GM23248 (cell line): ENCODE measurements at regions not wholly inside any gene's neighbourhood (a gene's known extent, or its start where the extent isn't known, plus 50 kb on each side); places are given as distances from the start of the nearest gene placed in this dataset.

Experiments used
- DNase-seq: peaks from one replicate; pipeline ENCODE4 v3.0.0-alpha.2; 2015
- H2AFZ ChIP-seq: fragments of 200-600 bp; sonication (generic); 2 replicates; pipeline ENCODE4 v1.6.1; 2016; ENCODE audit warnings: antibody characterized with exemption
- H3F3A ChIP-seq: fragments of 200-600 bp; sonication (generic); 2 replicates; pipeline ENCODE4 v1.6.1; 2016; ENCODE audit warnings: mild to moderate bottlenecking, antibody characterized with exemption, mixed run types; ENCODE audit not compliant: insufficient read depth
- H3K27ac ChIP-seq: fragments of 200-600 bp; sonication (generic); 2 replicates; pipeline ENCODE4 v1.5.1; 2016; ENCODE audit warnings: mild to moderate bottlenecking
- H3K27me3 ChIP-seq: fragments of 200-600 bp; sonication (generic); replicated peaks from 2 replicates; pipeline ENCODE4 v1.6.1; 2016; ENCODE audit warnings: mild to moderate bottlenecking; ENCODE audit not compliant: insufficient read depth
- H3K36me3 ChIP-seq: fragments of 200-600 bp; sonication (generic); 2 replicates; pipeline ENCODE4 v1.6.1; 2016; ENCODE audit warnings: low read depth, mild to moderate bottlenecking
- H3K4me1 ChIP-seq: fragments of 200-600 bp; sonication (generic); 2 replicates; pipeline ENCODE4 v1.6.1; 2016; ENCODE audit warnings: mild to moderate bottlenecking; ENCODE audit not compliant: insufficient read depth
- H3K4me2 ChIP-seq: fragments of 200-600 bp; sonication (generic); one replicate; pipeline ENCODE4 v1.6.1; 2016; ENCODE audit warnings: mild to moderate bottlenecking; ENCODE audit not compliant: unreplicated experiment
- H3K4me3 ChIP-seq: fragments of 200-600 bp; sonication (generic); 2 replicates; pipeline ENCODE4 v1.5.1; 2016; ENCODE audit warnings: mild to moderate bottlenecking
- H3K79me2 ChIP-seq: fragments of 200-600 bp; sonication (generic); 2 replicates; pipeline ENCODE4 v1.6.1; 2016; ENCODE audit warnings: mild to moderate bottlenecking; ENCODE audit not compliant: insufficient read depth
- H3K9ac ChIP-seq: fragments of 200-600 bp; sonication (generic); 2 replicates; pipeline ENCODE4 v1.6.1; 2016; ENCODE audit warnings: mild to moderate bottlenecking
- H3K9me2 ChIP-seq: fragments of 200-600 bp; sonication (generic); 2 replicates; pipeline ENCODE4 v1.6.1; 2016; ENCODE audit warnings: mixed run types, mild to moderate bottlenecking, moderate library complexity; ENCODE audit not compliant: insufficient read depth
- H3K9me3 ChIP-seq: fragments of 200-600 bp; sonication (generic); one replicate; pipeline ENCODE4 v1.6.1; 2017; ENCODE audit warnings: low read depth
- H4K20me1 ChIP-seq: fragments of 200-600 bp; sonication (generic); 2 replicates; pipeline ENCODE4 v1.6.0; 2016; ENCODE audit not compliant: insufficient read depth
- EZH2 ChIP-seq: fragments of 200-600 bp; sonication (generic); IDR thresholded peaks from 2 replicates; pipeline ENCODE4 v1.6.1; 2018; ENCODE audit warnings: antibody characterized with exemption, mild to moderate bottlenecking; ENCODE audit not compliant: insufficient read depth, poor library complexity, severe bottlenecking
- EZH2phosphoT487 ChIP-seq: fragments of 200-600 bp; sonication (generic); IDR thresholded peaks from 2 replicates; pipeline ENCODE4 v1.6.1; 2018; ENCODE audit warnings: antibody characterized with exemption, moderate library complexity, mild to moderate bottlenecking, low read depth; ENCODE audit not compliant: insufficient read depth
- WGBS, 2 experiments: methylation state at CpG; one replicate each; pipeline ENCODE4 v1.1.6; 2015 to 2017; ENCODE audit warnings: low lambda C conversion rate in 2 of 2, low coverage in 1 of 2; ENCODE audit errors: missing lambda C conversion rate in 2 of 2; 5-methylcytosine and 5-hydroxymethylcytosine counted together
- in situ Hi-C: fragments of 300-500 bp; cut with MboI; formaldehyde crosslinking; loops from 2 replicates; pipeline ENCODE4 v1.15.0; 2020

DNA sequence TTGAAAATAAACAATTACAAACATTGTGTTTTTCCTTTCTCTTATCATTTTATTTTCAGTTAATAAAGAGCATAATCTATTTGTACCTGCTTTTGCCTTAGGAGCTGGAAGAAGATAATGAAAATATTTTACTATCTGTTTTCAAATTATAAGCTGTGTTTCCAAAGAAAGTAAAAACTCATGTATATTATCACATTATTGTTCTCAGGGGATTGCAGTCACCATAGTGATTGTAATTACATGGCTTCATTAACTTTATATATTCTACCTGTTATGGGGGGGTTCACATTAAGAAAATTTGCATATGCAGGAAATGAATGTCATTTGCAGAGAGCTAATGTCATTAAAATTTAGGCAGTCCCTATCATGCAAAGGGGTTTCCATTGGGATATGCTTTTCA is 542.3 kb downstream of the NXPH1 start:
- Histone ChIP-seq H3K9me3 (no peaks in the 10 kb centered on the region), H3K79me2 (no peaks in the 10 kb centered on the region)

DNA sequence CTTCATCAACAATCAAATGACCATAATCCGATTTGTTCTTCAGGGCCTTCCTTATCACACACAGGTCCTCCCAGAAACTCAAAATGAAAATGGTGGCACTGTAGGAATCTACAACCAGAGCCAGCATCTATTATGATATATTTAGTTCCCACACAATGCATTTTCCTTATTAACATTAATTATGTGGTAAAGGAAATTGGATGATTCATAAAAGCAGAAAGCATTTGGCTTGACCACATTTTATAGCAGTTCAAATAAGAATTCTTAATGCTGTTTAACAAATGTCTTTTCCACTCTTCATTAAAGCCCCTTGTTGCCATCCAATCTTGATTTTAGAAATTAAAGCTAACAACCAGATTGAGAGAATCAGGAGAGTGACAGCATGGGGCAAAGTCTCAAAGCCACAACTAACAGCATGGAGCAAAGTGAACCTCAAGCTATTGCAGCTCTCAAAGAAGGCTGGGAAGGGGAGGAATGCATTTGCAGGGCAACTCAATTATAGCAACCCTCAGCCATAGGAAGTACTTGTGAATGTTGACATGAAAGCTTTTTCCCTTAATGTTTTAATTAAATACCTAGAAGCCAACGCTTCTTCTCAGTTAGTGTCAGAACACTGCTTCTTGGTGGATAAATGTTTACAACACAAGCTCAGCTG is 549.1 kb downstream of the NXPH1 start:
- H3K4me2 ChIP-seq, result no peak overlapping the region
- H3K4me1 ChIP-seq, result no peaks in the 10 kb centered on the region
- 0 to 5% methylated on average over 2 of the region's 2 CpGs for WGBS, 2 experiments
- H4K20me1 ChIP-seq, result no peaks in the 10 kb centered on the region
- no peak overlapping the region for H3K27ac ChIP-seq
- H3K27me3 ChIP-seq, result no peaks in the 10 kb centered on the region
- H3F3A ChIP-seq, result no peaks in the 10 kb centered on the region
- in situ Hi-C loops, result no loop called here
- TF ChIP-seq EZH2phosphoT487 (no peak), EZH2 (no peak)
- no peak for DNase-seq
- no peaks in the 10 kb centered on the region for H3K79me2 ChIP-seq
- no peak overlapping the region for H3K4me3 ChIP-seq
- H2AFZ ChIP-seq, result no peak overlapping the region
- no peaks in the 10 kb centered on the region for H3K9me3 ChIP-seq
- no peaks in the 10 kb centered on the region for H3K9me2 ChIP-seq
- no peaks in the 10 kb centered on the region for H3K36me3 ChIP-seq
- H3K9ac ChIP-seq, result no peak overlapping the region

More for the DNA sequence above, 542.3 kb downstream of the NXPH1 start:
- no peak overlapping the region for H3K9ac ChIP-seq
- H3F3A ChIP-seq, result no peaks in the 10 kb centered on the region
- no peak overlapping the region for H3K4me2 ChIP-seq
- no peaks in the 10 kb centered on the region for H4K20me1 ChIP-seq
- in situ Hi-C loops, result no loop called here
- H3K4me1 ChIP-seq, result no peaks in the 10 kb centered on the region
- no peak for DNase-seq
- no peaks in the 10 kb centered on the region for H3K9me2 ChIP-seq
- H3K27ac ChIP-seq, result no peak overlapping the region
- H3K27me3 ChIP-seq, result no peaks in the 10 kb centered on the region
- TF ChIP-seq EZH2phosphoT487, result no peak
- TF ChIP-seq EZH2, result no peak
- H2AFZ ChIP-seq, result no peak overlapping the region
- no peaks in the 10 kb centered on the region for H3K36me3 ChIP-seq
- no peak overlapping the region for H3K4me3 ChIP-seq

DNA sequence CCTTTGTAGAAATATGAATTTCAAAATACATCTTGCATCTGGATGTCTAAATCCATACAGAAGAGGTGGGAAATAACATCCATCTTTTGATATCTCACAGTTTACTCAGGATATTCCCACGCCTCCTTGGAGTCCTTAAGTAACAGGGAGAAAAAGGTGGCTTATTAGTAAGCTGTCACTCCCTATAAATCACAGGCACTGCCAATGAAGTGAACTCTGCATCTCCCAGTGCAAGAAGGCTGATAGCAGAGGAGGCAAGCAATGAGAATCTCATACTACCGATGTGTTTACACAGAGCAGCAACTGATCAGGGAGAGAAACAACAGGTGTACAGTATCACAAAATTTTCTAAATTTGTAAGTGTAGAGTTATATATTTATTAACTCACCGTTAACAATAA is 551.8 kb downstream of the NXPH1 start:
- Histone ChIP-seq H4K20me1 (no peaks in the 10 kb centered on the region), H3K4me3 (no peak overlapping the region), H2AFZ (no peak overlapping the region), H3K4me1 (no peaks in the 10 kb centered on the region), H3K9me3 (no peaks in the 10 kb centered on the region), H3F3A (no peaks in the 10 kb centered on the region), H3K79me2 (no peaks in the 10 kb centered on the region), H3K9me2 (no peaks in the 10 kb centered on the region), H3K9ac (no peak overlapping the region), H3K4me2 (no peak overlapping the region), H3K27me3 (no peaks in the 10 kb centered on the region), H3K36me3 (no peaks in the 10 kb centered on the region), H3K27ac (no peak overlapping the region)
- TF ChIP-seq EZH2phosphoT487, result no peak
- in situ Hi-C loops, result no loop called here
- no peak for DNase-seq
- WGBS, 2 experiments, result 12 to 22% methylated on average over 3 of the region's 3 CpGs

DNA sequence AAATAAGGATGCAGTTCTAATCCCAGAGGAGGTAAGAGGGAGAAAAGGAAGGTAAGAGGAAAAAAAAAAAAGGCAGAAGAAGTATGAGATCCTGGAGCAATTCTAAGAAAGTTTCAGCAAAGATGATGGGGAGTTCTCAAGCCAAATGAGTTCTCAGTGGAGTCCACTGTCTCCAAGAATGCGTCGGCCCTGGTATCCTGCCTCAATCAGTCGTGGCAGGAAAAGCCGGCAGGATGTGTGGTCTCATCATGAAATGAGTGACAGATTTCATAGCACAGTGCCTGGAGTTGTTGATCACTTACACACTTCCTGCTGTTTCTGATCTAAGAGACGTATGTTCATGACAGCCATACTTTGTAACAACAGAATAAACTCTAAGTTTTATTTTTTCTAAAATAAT is 554.9 kb downstream of the NXPH1 start:
- no peaks in the 10 kb centered on the region for H3K27me3 ChIP-seq
- no peaks in the 10 kb centered on the region for H4K20me1 ChIP-seq
- no peak for DNase-seq
- no peaks in the 10 kb centered on the region for H3F3A ChIP-seq
- H3K79me2 ChIP-seq, result no peaks in the 10 kb centered on the region
- no peak overlapping the region for H3K4me3 ChIP-seq
- H3K4me1 ChIP-seq, result no peaks in the 10 kb centered on the region
- 1 to 3% methylated on average over 5 of the region's 5 CpGs for WGBS, 2 experiments
- no peak overlapping the region for H3K9ac ChIP-seq
- H3K9me2 ChIP-seq, result no peaks in the 10 kb centered on the region
- no peaks in the 10 kb centered on the region for H3K36me3 ChIP-seq
- no peak overlapping the region for H2AFZ ChIP-seq
- no peaks in the 10 kb centered on the region for H3K9me3 ChIP-seq
- H3K4me2 ChIP-seq, result no peak overlapping the region
- in situ Hi-C loops, result no loop called here
- TF ChIP-seq EZH2 (no peak), EZH2phosphoT487 (no peak)
- no peak overlapping the region for H3K27ac ChIP-seq

DNA sequence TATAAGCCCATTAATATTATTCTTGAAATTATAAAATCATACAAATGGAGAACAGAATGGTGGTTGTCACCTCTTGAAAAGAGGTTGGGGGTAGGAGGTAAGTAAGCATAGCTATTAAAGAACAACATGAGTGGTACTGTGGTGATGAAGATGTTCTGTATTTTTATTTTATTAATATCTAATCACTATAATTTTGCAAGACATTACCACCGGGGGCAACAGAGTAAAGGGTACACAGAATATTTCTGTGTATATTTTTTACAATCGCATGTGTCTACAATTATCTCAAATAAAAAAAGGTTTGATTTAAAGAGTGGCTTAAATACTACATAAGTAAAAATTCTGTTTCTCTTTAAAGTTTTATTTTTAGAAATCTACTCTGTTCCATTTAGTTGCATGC is 557.8 kb downstream of the NXPH1 start:
- no peak for TF ChIP-seq EZH2

More for the DNA sequence above, 557.8 kb downstream of the NXPH1 start:
- H3K27me3 ChIP-seq, result no peaks in the 10 kb centered on the region
- H4K20me1 ChIP-seq, result no peaks in the 10 kb centered on the region
- no peaks in the 10 kb centered on the region for H3K9me3 ChIP-seq
- no peaks in the 10 kb centered on the region for H3K4me1 ChIP-seq
- no peak for DNase-seq
- H3F3A ChIP-seq, result no peaks in the 10 kb centered on the region
- no peak overlapping the region for H3K4me2 ChIP-seq
- no peaks in the 10 kb centered on the region for H3K79me2 ChIP-seq
- H3K4me3 ChIP-seq, result no peak overlapping the region
- H3K9ac ChIP-seq, result no peak overlapping the region
- 41 to 52% methylated on average over 2 of the region's 2 CpGs for WGBS, 2 experiments
- no peaks in the 10 kb centered on the region for H3K36me3 ChIP-seq
- H3K9me2 ChIP-seq, result no peaks in the 10 kb centered on the region
- in situ Hi-C loops, result no loop called here
- no peak overlapping the region for H3K27ac ChIP-seq
- H2AFZ ChIP-seq, result no peak overlapping the region
